Adrenal gland (tissue), 5 donors: ENCODE measurements at regions not wholly inside any gene's neighbourhood (a gene's known extent, or its start where the extent isn't known, plus 50 kb on each side); places are given as distances from the start of the nearest gene placed in this dataset.

Source experiments
- CTCF ChIP-seq, 6 experiments: fragments of 450-650 bp in 4 of 6; fragments of 200-600 bp in 2 of 6; sonication (generic) in 1 of 6; IDR thresholded peaks; 1 replicate in 5 of 6; 2 replicates in 1 of 6; pipeline versions ENCODE4 v1.5.1 to v1.8.0; 2016 to 2021; ENCODE audit warnings: antibody characterized with exemption in 6 of 6, mild to moderate bottlenecking in 2 of 6, moderate library complexity in 1 of 6
- POLR2A ChIP-seq, 2 donors: fragments of 450-650 bp; IDR thresholded peaks; one replicate each; pipeline ENCODE4 v1.6.1; 2017; ENCODE audit warnings: antibody characterized with exemption in 2 of 2, mild to moderate bottlenecking in 2 of 2, moderate library complexity in 1 of 2
- donor health status: DM: no; HTN: no; CAD: no.

DNA sequence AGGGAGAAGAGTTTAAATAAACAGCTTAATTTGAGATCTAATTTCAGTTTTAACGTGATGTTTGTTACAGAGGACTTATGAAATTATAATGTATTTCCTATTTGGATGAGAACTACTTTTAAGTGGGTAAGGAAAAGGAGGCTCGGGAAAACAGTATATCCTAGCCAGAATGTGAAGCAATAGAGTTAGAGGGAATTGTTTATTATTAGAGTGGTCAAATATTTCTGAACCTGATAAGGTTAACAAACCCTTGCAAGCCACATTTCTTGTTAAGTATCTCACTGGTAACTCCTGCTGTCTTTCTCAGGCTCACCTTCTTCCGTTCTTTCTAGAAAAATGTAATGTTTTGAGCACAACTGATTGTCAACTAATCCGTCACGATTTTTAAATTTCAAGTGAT is 335.1 kb upstream of the MBL2 start:
- TF ChIP-seq CTCF (IDR thresholded peaks at IDR 0.05): no peak
- no peak for TF ChIP-seq POLR2A (IDR thresholded peaks at IDR 0.05)
